ENCODE measurements at regions not wholly inside any gene's neighbourhood (a gene's known extent, or its start where the extent isn't known, plus 50 kb on each side); places are given as distances from the start of the nearest gene placed in this dataset.

DNA sequence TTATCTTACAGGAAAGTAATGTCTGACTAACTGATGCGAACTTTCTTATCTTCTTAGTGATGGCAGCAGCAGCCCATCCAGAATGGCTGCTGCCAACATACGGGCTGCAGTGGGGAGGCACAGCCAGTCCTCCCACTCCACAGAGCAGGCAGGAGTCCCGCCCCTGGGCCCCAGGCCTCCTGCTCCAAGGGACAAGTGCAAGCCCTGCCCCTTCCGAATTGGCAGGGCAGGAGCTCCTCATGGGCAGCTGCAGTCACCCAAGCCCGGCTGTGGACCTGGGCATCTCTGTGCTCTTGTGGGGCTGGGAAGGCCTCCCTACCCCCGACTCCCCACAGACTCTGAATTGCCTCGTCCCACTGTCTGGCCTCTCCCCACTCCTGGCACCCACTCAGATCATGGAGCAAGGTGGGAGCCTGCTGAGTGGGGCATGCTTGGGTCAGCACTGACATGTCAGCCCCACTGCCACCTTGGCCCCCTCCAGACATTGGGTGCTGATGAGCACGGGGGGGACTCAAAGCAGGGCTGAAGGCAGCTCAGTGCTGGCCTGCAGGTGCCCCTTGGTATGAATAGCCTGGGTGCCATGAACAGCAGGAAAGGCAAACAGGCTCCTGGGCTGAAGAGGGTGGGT is 618.9 kb upstream of the KCNMB2 start:
- TF ChIP-seq, protein P1, sequence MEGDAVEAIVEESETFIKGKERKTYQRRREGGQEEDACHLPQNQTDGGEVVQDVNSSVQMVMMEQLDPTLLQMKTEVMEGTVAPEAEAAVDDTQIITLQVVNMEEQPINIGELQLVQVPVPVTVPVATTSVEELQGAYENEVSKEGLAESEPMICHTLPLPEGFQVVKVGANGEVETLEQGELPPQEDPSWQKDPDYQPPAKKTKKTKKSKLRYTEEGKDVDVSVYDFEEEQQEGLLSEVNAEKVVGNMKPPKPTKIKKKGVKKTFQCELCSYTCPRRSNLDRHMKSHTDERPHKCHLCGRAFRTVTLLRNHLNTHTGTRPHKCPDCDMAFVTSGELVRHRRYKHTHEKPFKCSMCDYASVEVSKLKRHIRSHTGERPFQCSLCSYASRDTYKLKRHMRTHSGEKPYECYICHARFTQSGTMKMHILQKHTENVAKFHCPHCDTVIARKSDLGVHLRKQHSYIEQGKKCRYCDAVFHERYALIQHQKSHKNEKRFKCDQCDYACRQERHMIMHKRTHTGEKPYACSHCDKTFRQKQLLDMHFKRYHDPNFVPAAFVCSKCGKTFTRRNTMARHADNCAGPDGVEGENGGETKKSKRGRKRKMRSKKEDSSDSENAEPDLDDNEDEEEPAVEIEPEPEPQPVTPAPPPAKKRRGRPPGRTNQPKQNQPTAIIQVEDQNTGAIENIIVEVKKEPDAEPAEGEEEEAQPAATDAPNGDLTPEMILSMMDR (conservative IDR thresholded peaks at IDR 0.05; ENCODE audit: low read length), result no peak
- TF ChIP-seq EZH2phosphoT487 (IDR thresholded peaks at IDR 0.05; ENCODE audit: borderline replicate concordance), result no peak

All from Loucy (cell line).